Activated B cell treated with CpG ODN at 0.5 μM for 24 hours (primary cell): ENCODE measurements at regions not wholly inside any gene's neighbourhood (a gene's known extent, or its start where the extent isn't known, plus 50 kb on each side); places are given as distances from the start of the nearest gene placed in this dataset.

ENCODE experiments used
- ATAC-seq: fragments of 200-7000 bp; cut with Tn5 transposase; one replicate; pipeline ENCODE4 v1.10.0; 2021; ENCODE audit warnings: low read depth, mild to moderate bottlenecking, moderate library complexity
- CTCF ChIA-PET: fragments of 350-600 bp; sonication (Branson Sonifier 250); formaldehyde crosslinking; loops from one replicate; lab custom pipeline; 2021; ENCODE audit warnings: antibody characterized with exemption; lab: Charles Lee
- POLR2A ChIA-PET: fragments of 350-600 bp; sonication (Branson Sonifier 250); formaldehyde crosslinking; loops from one replicate; lab custom pipeline; 2021; ENCODE audit warnings: antibody characterized with exemption; lab: Charles Lee
- DNase-seq: peaks from one replicate; pipeline ENCODE4 v3.0.0; 2022
- H3K27ac Mint-ChIP-seq: one replicate; pipeline ENCODE4 v1.8.0; 2020; ENCODE audit warnings: mixed read lengths
- H3K27me3 Mint-ChIP-seq: one replicate; pipeline ENCODE4 v1.8.0; 2021; ENCODE audit warnings: mixed read lengths
- H3K36me3 Mint-ChIP-seq: one replicate; pipeline ENCODE4 v1.8.0; 2021; ENCODE audit warnings: low read depth, mixed read lengths
- H3K4me1 Mint-ChIP-seq: one replicate; pipeline ENCODE4 v1.8.0; 2021; ENCODE audit warnings: mixed read lengths
- H3K4me3 Mint-ChIP-seq: one replicate; pipeline ENCODE4 v1.8.0; 2020; ENCODE audit warnings: mild to moderate bottlenecking, mixed read lengths
- H3K9me3 Mint-ChIP-seq: one replicate; pipeline ENCODE4 v1.8.0; 2020; ENCODE audit warnings: mixed read lengths
- intact Hi-C: fragments of 100-400 bp; cut with micrococcal nuclease; formaldehyde crosslinking; loops from one replicate; pipeline ENCODE4 v1.15.1; 2024
- TF ChIP-seq, protein P1 (sequence below): fragments of 200-600 bp; IDR thresholded peaks from one replicate; pipeline ENCODE4 v1.8.0; 2022; ENCODE audit warnings: antibody characterized with exemption, mild to moderate bottlenecking

GRCh38 chr9:118455788-118456187 lies 751.6 kb downstream of the TLR4 start:
- DNase-seq (no peak), ATAC-seq (no peak)
- no peaks in the 10 kb centered on the region for H3K9me3 Mint-ChIP-seq
- no peak overlapping the region for H3K27ac Mint-ChIP-seq
- CTCF ChIA-PET: no interaction called here
- H3K27me3 Mint-ChIP-seq: no peaks in the 10 kb centered on the region
- no peaks in the 10 kb centered on the region for H3K36me3 Mint-ChIP-seq
- intact Hi-C loops: no loop called here
- no peak overlapping the region for H3K4me3 Mint-ChIP-seq
- no peaks in the 10 kb centered on the region for H3K4me1 Mint-ChIP-seq
- TF ChIP-seq, protein P1, sequence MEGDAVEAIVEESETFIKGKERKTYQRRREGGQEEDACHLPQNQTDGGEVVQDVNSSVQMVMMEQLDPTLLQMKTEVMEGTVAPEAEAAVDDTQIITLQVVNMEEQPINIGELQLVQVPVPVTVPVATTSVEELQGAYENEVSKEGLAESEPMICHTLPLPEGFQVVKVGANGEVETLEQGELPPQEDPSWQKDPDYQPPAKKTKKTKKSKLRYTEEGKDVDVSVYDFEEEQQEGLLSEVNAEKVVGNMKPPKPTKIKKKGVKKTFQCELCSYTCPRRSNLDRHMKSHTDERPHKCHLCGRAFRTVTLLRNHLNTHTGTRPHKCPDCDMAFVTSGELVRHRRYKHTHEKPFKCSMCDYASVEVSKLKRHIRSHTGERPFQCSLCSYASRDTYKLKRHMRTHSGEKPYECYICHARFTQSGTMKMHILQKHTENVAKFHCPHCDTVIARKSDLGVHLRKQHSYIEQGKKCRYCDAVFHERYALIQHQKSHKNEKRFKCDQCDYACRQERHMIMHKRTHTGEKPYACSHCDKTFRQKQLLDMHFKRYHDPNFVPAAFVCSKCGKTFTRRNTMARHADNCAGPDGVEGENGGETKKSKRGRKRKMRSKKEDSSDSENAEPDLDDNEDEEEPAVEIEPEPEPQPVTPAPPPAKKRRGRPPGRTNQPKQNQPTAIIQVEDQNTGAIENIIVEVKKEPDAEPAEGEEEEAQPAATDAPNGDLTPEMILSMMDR: no peak
- POLR2A ChIA-PET: no interaction called here

DNA sequence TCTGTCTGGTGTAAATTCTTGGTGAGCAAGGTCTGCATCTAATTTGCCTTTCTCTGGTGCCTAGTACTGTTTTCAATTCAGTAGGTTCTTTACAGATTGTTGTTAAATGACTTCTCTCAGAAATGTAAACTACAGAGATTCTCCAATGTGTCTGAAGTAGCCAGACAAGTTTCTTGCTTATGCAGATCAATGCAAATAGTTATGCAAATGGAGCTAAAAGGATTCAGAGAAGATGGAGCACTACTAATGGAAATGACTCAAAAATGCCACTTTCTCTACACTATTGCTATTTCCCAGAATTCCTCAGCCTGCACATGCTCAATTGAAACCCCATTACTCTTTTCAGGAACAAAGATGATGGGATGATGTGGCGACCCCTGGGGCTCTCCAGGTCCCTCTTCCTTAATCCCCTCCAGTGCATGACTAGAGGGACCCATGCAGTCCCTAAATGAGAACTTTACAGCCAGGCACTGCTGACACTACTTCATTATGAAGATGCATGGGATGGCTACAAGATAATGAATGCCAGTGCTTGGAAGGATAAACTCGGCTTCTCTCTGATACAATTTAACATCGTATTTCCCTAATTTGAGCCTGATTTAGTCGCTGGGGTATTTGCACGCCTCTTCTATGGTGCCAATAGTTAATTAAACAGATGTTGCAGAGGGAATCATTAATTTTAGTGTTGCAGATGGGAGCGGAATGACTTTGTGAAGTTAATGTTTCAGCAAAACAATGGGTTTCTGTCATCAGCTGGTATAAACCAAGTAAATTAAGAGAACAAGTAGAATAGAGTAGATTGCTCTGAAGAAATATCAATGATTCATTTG lies 753.2 kb downstream of the TLR4 start:
- ChIA-PET POLR2A (no interaction called here), CTCF (no interaction called here)
- TF ChIP-seq, protein P1: no peak
- intact Hi-C loops: no loop called here
- Mint-ChIP-seq H3K4me1 (no peaks in the 10 kb centered on the region), H3K27me3 (no peaks in the 10 kb centered on the region), H3K4me3 (no peak overlapping the region), H3K36me3 (no peaks in the 10 kb centered on the region), H3K9me3 (no peaks in the 10 kb centered on the region), H3K27ac (no peak overlapping the region)
- DNase-seq (no peak), ATAC-seq (no peak)

DNA sequence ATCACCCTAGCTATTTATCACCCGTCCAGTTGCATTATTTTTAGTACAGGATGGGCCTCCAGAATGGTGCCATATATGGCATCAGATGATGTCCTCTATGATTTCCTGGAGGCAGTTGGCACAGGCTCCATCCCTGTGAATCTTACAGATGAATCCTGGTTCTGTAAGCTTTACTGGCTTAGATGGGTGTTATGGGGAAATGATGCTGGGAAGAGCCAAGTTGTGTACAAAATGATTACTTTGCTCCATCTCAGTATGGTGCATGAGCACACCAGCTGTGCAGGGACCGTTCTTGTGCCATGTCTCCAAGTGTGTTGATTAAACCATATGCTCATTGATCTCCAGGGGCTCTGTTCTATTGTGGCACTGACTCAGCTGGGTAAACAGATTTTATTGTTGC lies 755.7 kb downstream of the TLR4 start:
- TF ChIP-seq, protein P1: no peak
- no peak overlapping the region for H3K4me3 Mint-ChIP-seq
- H3K36me3 Mint-ChIP-seq: no peaks in the 10 kb centered on the region
- ATAC-seq (no peak), DNase-seq (no peak)
- H3K27me3 Mint-ChIP-seq: no peaks in the 10 kb centered on the region
- ChIA-PET CTCF (no interaction called here), POLR2A (no interaction called here)
- H3K27ac Mint-ChIP-seq: no peak overlapping the region
- no peaks in the 10 kb centered on the region for H3K9me3 Mint-ChIP-seq
- no peaks in the 10 kb centered on the region for H3K4me1 Mint-ChIP-seq
- intact Hi-C loops: no loop called here

GRCh38 chr9:118463419-118463818 lies 759.2 kb downstream of the TLR4 start:
- Mint-ChIP-seq H3K4me3 (no peak overlapping the region), H3K27ac (no peak overlapping the region), H3K9me3 (peaks cover 3% of the 10 kb centered on the region), H3K4me1 (no peaks in the 10 kb centered on the region), H3K27me3 (no peaks in the 10 kb centered on the region), H3K36me3 (no peaks in the 10 kb centered on the region)
- POLR2A ChIA-PET: no interaction called here
- intact Hi-C loops: no loop called here
- CTCF ChIA-PET: no interaction called here
- ATAC-seq: no peak
- no peak for DNase-seq
- TF ChIP-seq, protein P1: no peak

GRCh38 chr9:118473521-118473920 lies 769.3 kb downstream of the TLR4 start:
- no peak for DNase-seq
- intact Hi-C loops: no loop called here
- Mint-ChIP-seq H3K4me3 (no peak overlapping the region), H3K9me3 (no peaks in the 10 kb centered on the region), H3K36me3 (no peaks in the 10 kb centered on the region), H3K27ac (no peak overlapping the region), H3K4me1 (no peaks in the 10 kb centered on the region), H3K27me3 (no peaks in the 10 kb centered on the region)
- ATAC-seq: no peak
- CTCF ChIA-PET: no interaction called here
- TF ChIP-seq, protein P1: no peak
- POLR2A ChIA-PET: no interaction called here
